ENCODE measurements at regions not wholly inside any gene's neighbourhood (a gene's known extent, or its start where the extent isn't known, plus 50 kb on each side); places are given as distances from the start of the nearest gene placed in this dataset.

DNA sequence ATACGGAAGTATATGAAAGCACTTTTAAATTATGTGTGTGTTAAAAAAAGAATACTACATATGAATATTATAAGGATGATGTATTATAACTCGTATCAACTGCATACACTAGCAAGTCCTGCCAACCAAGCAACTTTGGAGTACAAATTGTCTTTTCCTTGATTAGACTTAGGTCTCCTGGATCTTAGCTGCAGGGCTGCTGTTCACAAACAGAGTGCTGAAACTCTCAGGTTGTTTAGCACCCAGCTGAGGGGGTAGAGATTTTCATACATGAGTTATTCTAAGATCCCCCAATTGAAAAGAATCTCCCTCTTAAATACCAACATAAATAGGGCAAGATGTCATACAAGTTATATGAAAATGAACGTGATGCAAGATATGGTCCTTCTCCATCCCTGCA lies 149.8 kb upstream of the TNC start:
- Histone ChIP-seq H3K4me3 (no peak overlapping the region), H3K27ac (no peak overlapping the region), H3K9me3 (no peaks in the 10 kb centered on the region), H3K36me3 (no peaks in the 10 kb centered on the region), H3K4me1 (replicated peaks) (no peaks in the 10 kb centered on the region), H3K27me3 (replicated peaks; ENCODE audit: insufficient read depth) (no peaks in the 10 kb centered on the region)
- TF ChIP-seq POLR2A (IDR thresholded peaks at IDR 0.05) (no peak), POLR2AphosphoS5 (IDR thresholded peaks at IDR 0.05) (no peak)
- TF ChIP-seq, protein P1, sequence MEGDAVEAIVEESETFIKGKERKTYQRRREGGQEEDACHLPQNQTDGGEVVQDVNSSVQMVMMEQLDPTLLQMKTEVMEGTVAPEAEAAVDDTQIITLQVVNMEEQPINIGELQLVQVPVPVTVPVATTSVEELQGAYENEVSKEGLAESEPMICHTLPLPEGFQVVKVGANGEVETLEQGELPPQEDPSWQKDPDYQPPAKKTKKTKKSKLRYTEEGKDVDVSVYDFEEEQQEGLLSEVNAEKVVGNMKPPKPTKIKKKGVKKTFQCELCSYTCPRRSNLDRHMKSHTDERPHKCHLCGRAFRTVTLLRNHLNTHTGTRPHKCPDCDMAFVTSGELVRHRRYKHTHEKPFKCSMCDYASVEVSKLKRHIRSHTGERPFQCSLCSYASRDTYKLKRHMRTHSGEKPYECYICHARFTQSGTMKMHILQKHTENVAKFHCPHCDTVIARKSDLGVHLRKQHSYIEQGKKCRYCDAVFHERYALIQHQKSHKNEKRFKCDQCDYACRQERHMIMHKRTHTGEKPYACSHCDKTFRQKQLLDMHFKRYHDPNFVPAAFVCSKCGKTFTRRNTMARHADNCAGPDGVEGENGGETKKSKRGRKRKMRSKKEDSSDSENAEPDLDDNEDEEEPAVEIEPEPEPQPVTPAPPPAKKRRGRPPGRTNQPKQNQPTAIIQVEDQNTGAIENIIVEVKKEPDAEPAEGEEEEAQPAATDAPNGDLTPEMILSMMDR (IDR thresholded peaks at IDR 0.05) = no peak
- DNase-seq (ENCODE audit: low spot score) = no peak
- intact Hi-C loops (cut with DNase I) = loop anchor here (10.0 kb wide), 1 partner anchor 63 kb away; no protein-coding TSS in a partner anchor
- 66% methylated on average over 3 of the region's 3 CpGs for WGBS

DNA sequence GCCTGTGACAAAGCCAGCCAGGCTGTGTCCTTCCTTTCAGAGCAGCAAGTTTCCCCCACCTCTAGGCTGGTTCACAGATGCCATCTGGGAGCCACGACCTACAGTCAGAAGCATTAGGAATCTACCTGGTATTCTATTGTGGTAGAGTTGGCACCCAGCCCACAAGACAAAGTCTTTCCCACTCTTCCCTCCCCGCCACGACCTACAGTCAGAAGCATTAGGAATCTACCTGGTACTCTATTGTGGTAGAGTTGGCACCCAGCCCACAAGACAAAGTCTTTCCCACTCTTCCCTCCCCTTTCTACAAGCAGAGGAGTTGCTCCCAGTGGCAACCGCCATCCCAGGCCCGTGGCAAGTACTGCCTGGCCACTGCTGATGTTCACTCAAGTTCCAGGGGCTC lies 157.8 kb upstream of the TNC start:
- no peak for DNase-seq (ENCODE audit: low spot score)
- Histone ChIP-seq H3K36me3 (no peaks in the 10 kb centered on the region), H3K4me3 (no peak overlapping the region), H3K27ac (no peak overlapping the region), H3K9me3 (no peaks in the 10 kb centered on the region), H3K4me1 (replicated peaks) (no peaks in the 10 kb centered on the region), H3K27me3 (replicated peaks; ENCODE audit: insufficient read depth) (no peaks in the 10 kb centered on the region)
- intact Hi-C loops (cut with DNase I) = no loop called here
- TF ChIP-seq, protein P1 (IDR thresholded peaks at IDR 0.05) = no peak
- no peak for TF ChIP-seq POLR2AphosphoS5 (IDR thresholded peaks at IDR 0.05)
- no peak for TF ChIP-seq POLR2A (IDR thresholded peaks at IDR 0.05)
- WGBS = 67% methylated on average over 5 of the region's 5 CpGs

DNA sequence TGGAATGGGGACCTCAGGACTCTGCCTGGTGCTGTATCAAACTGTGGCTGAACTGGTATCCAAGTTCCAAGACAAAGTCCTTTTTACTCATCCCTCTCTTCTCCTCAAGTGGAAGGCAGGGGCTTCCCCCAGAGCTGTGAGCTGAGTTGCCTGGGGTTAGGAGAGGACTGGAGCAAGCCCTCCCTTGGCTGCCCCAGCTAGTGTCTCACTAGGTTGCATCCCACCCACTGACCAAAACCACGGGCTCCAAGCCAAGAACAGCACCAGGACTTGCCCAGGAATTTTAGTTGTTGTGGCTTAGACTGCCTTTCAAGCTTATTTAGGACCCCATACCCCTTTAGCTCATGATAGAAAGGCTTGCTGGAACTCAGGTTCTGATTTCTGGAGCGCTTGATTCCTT lies 158.7 kb upstream of the TNC start:
- intact Hi-C loops (cut with DNase I) = no loop called here
- H3K27ac ChIP-seq = no peak overlapping the region
- H3K9me3 ChIP-seq = no peaks in the 10 kb centered on the region
- no peaks in the 10 kb centered on the region for H3K27me3 ChIP-seq (replicated peaks; ENCODE audit: insufficient read depth)
- no peaks in the 10 kb centered on the region for H3K4me1 ChIP-seq (replicated peaks)
- TF ChIP-seq POLR2A (IDR thresholded peaks at IDR 0.05) (no peak), POLR2AphosphoS5 (IDR thresholded peaks at IDR 0.05) (no peak)
- TF ChIP-seq, protein P1 (IDR thresholded peaks at IDR 0.05) = no peak
- H3K4me3 ChIP-seq = no peak overlapping the region
- H3K36me3 ChIP-seq = no peaks in the 10 kb centered on the region
- 71% methylated on average over 2 of the region's 2 CpGs for WGBS
- DNase-seq (ENCODE audit: low spot score) = no peak

DNA sequence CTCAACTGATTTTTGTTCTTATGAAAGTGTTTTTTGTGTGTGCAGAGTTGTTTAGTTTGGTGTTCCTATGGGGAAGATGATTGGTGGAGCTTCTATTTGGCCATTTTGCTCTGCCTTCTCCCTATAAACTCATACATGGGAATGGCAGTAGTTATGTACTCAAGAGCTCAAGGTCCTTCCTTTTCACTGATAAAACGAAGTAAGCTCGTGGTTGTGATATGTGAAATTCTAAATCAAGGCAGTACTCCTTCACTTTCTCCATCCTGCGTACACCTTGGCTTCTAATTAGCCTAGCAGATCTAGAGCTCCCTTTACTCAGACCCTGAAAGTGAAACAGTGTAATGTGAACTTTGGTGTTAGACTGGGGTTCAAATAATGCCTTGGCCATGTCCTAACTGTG lies 159.3 kb upstream of the TNC start:
- WGBS = 98% methylated on average over 3 of the region's 3 CpGs
- H3K27ac ChIP-seq = no peak overlapping the region
- no peaks in the 10 kb centered on the region for H3K9me3 ChIP-seq
- no peak overlapping the region for H3K4me3 ChIP-seq
- no peak for DNase-seq (ENCODE audit: low spot score)
- intact Hi-C loops (cut with DNase I) = no loop called here
- TF ChIP-seq POLR2A (IDR thresholded peaks at IDR 0.05) (no peak), POLR2AphosphoS5 (IDR thresholded peaks at IDR 0.05) (no peak)
- TF ChIP-seq, protein P1 (IDR thresholded peaks at IDR 0.05) = no peak
- H3K4me1 ChIP-seq (replicated peaks) = no peaks in the 10 kb centered on the region
- H3K36me3 ChIP-seq = no peaks in the 10 kb centered on the region
- no peaks in the 10 kb centered on the region for H3K27me3 ChIP-seq (replicated peaks; ENCODE audit: insufficient read depth)

DNA sequence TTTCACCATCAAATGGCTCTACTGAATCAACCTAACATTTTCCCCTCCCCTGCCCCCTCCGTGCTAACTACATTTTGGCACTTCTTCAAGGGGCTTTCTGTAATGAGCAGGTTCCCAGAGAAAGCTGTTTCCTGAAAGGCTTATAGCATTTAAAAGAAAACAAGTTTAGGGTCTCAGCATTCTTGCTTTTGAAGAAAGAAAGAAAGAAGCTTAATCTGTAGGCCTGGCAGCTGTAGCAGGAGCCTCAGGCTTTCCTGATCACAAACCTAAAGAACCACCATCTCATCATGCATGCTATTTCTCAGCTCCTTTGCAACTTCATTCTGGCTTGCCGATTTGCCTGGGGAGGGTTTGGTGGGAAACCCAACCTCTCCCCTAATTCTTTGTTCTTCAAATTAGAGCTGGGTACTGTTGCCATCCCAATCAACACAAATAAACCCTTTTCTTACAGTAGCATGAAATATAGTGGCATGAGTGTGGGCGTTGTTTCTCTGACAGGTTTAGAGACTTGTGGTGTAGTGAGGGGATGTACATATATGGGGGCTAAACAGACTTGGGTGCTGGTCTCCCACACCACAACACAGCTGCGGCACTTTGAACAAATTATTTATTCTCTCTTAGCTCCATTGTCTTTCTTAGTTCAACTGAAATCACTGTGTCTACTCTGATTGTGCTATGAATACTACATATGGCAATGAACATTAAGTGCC lies 160.5 kb upstream of the TNC start:
- 55% methylated on average over 4 of the region's 4 CpGs for WGBS

More for the DNA sequence above, 160.5 kb upstream of the TNC start:
- H3K4me3 ChIP-seq = no peak overlapping the region
- no peaks in the 10 kb centered on the region for H3K9me3 ChIP-seq
- intact Hi-C loops (cut with DNase I) = no loop called here
- no peaks in the 10 kb centered on the region for H3K36me3 ChIP-seq
- no peaks in the 10 kb centered on the region for H3K27me3 ChIP-seq (replicated peaks; ENCODE audit: insufficient read depth)
- no peak for DNase-seq (ENCODE audit: low spot score)
- H3K4me1 ChIP-seq (replicated peaks) = no peaks in the 10 kb centered on the region
- TF ChIP-seq, protein P1 (IDR thresholded peaks at IDR 0.05) = no peak
- TF ChIP-seq POLR2A (IDR thresholded peaks at IDR 0.05) = no peak
- no peak for TF ChIP-seq POLR2AphosphoS5 (IDR thresholded peaks at IDR 0.05)
- H3K27ac ChIP-seq = no peak overlapping the region

Data from prostate gland (tissue), 2 donors.